ENCODE measurements at regions not wholly inside any gene's neighbourhood (a gene's known extent, or its start where the extent isn't known, plus 50 kb on each side); places are given as distances from the start of the nearest gene placed in this dataset.

GRCh38 chr12:91628656-91629055 is 446.0 kb upstream of the DCN start:
- H3K27me3 ChIP-seq: no peaks in the 10 kb centered on the region
- TF ChIP-seq POLR2A (IDR thresholded peaks at IDR 0.05) (no peak), EP300 (IDR thresholded peaks at IDR 0.05) (no peak), POLR2AphosphoS5 (IDR thresholded peaks at IDR 0.05) (no peak)
- TF ChIP-seq, protein P1, sequence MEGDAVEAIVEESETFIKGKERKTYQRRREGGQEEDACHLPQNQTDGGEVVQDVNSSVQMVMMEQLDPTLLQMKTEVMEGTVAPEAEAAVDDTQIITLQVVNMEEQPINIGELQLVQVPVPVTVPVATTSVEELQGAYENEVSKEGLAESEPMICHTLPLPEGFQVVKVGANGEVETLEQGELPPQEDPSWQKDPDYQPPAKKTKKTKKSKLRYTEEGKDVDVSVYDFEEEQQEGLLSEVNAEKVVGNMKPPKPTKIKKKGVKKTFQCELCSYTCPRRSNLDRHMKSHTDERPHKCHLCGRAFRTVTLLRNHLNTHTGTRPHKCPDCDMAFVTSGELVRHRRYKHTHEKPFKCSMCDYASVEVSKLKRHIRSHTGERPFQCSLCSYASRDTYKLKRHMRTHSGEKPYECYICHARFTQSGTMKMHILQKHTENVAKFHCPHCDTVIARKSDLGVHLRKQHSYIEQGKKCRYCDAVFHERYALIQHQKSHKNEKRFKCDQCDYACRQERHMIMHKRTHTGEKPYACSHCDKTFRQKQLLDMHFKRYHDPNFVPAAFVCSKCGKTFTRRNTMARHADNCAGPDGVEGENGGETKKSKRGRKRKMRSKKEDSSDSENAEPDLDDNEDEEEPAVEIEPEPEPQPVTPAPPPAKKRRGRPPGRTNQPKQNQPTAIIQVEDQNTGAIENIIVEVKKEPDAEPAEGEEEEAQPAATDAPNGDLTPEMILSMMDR (IDR thresholded peaks at IDR 0.05): no peak
- H3K4me1 ChIP-seq: no peaks in the 10 kb centered on the region
- intact Hi-C loops (cut with DNase I): no loop called here
- H3K36me3 ChIP-seq: no peaks in the 10 kb centered on the region
- peaks cover 0 to 3% (median 0%) of the 10 kb centered on the region in 4 donors for H3K9me3 ChIP-seq
- no peak overlapping the region for H3K27ac ChIP-seq
- 70 to 80% methylated on average over 2 of the region's 2 CpGs for WGBS, 2 donors
- H3K4me3 ChIP-seq: no peak overlapping the region
- DNase-seq: no peak

DNA sequence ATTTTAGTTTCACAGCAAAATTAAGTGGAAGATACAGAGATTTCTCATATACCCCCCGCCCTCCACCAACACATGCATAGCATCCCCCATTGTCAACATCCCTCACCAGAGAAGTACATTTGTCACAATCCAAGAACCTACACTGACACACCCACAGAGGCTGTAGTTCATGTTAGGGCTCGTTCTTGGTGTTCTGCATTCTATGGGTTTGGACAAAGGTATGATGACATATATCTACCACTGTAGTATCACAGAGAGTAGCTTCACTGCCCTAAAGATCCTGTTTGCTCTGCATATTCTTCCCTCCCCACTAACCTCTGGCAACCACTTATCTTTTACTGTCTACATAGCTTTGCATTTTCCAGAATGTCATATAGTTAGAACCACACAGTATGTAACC is 444.6 kb upstream of the DCN start:
- no peak overlapping the region for H3K4me3 ChIP-seq
- H3K36me3 ChIP-seq: no peaks in the 10 kb centered on the region
- intact Hi-C loops (cut with DNase I): no loop called here
- peaks cover 0 to 3% (median 0%) of the 10 kb centered on the region in 4 donors for H3K9me3 ChIP-seq
- H3K4me1 ChIP-seq: no peaks in the 10 kb centered on the region
- TF ChIP-seq POLR2AphosphoS5 (IDR thresholded peaks at IDR 0.05) (no peak), POLR2A (IDR thresholded peaks at IDR 0.05) (no peak), EP300 (IDR thresholded peaks at IDR 0.05) (no peak)
- TF ChIP-seq, protein P1 (IDR thresholded peaks at IDR 0.05): no peak
- WGBS, 2 donors: 94 to 95% methylated on average over 2 of the region's 2 CpGs
- H3K27me3 ChIP-seq: no peaks in the 10 kb centered on the region
- H3K27ac ChIP-seq: no peak overlapping the region
- DNase-seq: no peak

DNA sequence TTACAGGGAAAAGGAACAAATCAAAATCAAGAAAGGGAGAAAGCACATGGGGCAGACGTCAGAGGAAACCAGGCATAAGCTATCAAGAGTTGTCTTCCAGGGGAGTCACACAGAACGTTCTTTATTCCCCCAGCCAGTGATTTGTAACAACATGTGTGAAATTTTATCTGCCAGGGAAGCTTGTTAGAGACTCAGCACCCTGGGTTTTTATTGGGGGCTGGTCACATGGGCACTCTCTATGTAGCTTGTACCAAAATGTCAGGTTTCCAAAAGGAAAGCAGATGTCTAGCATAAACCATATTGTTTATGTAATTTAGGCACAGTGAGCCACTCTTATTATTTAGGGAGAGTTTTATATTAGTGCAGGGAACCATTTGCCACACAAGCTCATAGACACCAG is 440.4 kb upstream of the DCN start:
- DNase-seq: no peak
- H3K9me3 ChIP-seq: peaks cover 0 to 3% (median 0%) of the 10 kb centered on the region in 4 donors
- WGBS, 2 donors: 65 to 67% methylated on average over 2 of the region's 2 CpGs
- H3K4me1 ChIP-seq: no peaks in the 10 kb centered on the region
- no peak overlapping the region for H3K27ac ChIP-seq
- intact Hi-C loops (cut with DNase I): no loop called here
- H3K4me3 ChIP-seq: no peak overlapping the region
- H3K27me3 ChIP-seq: no peaks in the 10 kb centered on the region
- TF ChIP-seq POLR2AphosphoS5 (IDR thresholded peaks at IDR 0.05) (no peak), EP300 (IDR thresholded peaks at IDR 0.05) (no peak), POLR2A (IDR thresholded peaks at IDR 0.05) (no peak)
- TF ChIP-seq, protein P1 (IDR thresholded peaks at IDR 0.05): no peak
- H3K36me3 ChIP-seq: no peaks in the 10 kb centered on the region

GRCh38 chr12:91622037-91622436 is 439.4 kb upstream of the DCN start:
- no peak overlapping the region for H3K27ac ChIP-seq
- no peaks in the 10 kb centered on the region for H3K27me3 ChIP-seq
- H3K36me3 ChIP-seq: no peaks in the 10 kb centered on the region
- H3K4me3 ChIP-seq: no peak overlapping the region
- TF ChIP-seq POLR2A (IDR thresholded peaks at IDR 0.05) (no peak), POLR2AphosphoS5 (IDR thresholded peaks at IDR 0.05) (no peak), EP300 (IDR thresholded peaks at IDR 0.05) (no peak)
- TF ChIP-seq, protein P1 (IDR thresholded peaks at IDR 0.05): no peak
- H3K4me1 ChIP-seq: no peaks in the 10 kb centered on the region
- no peak for DNase-seq
- WGBS, 2 donors: 77 to 82% methylated on average over 2 of the region's 2 CpGs
- intact Hi-C loops (cut with DNase I): no loop called here
- peaks cover 0 to 3% (median 0%) of the 10 kb centered on the region in 4 donors for H3K9me3 ChIP-seq

DNA sequence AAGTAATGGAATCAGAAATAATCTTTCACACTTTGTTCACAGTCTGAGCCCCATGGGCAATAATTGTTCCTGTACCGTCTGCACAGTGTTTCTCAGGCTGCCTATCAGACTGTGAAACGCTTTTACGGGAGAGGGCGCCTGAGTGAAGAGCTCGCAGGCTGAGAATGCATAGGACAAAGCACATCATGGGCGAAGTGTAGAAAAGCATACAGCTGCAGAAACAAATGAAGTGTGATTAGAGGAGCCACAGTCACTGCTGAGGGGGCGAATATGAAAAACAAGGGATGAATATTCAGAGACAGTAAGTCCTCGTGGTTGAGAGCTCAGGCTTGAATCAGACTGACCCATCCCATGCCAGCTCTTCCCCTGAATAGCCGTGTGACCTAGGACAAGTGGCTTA is 438.4 kb upstream of the DCN start:
- Histone ChIP-seq H3K27me3 (no peaks in the 10 kb centered on the region), H3K9me3 (peaks cover 0 to 2% (median 0%) of the 10 kb centered on the region in 4 donors), H3K4me3 (no peak overlapping the region), H3K36me3 (no peaks in the 10 kb centered on the region), H3K4me1 (no peaks in the 10 kb centered on the region), H3K27ac (no peak overlapping the region)
- 82 to 86% methylated on average over 9 of the region's 9 CpGs for WGBS, 2 donors
- no peak for TF ChIP-seq POLR2AphosphoS5 (IDR thresholded peaks at IDR 0.05)
- TF ChIP-seq EP300 (IDR thresholded peaks at IDR 0.05): no peak
- no peak for TF ChIP-seq POLR2A (IDR thresholded peaks at IDR 0.05)
- TF ChIP-seq, protein P1 (IDR thresholded peaks at IDR 0.05): no peak
- DNase-seq: no peak
- intact Hi-C loops (cut with DNase I): no loop called here

All from sigmoid colon (tissue), 6 donors.